Activated CD4-positive, alpha-beta memory T cell treated with anti-CD3 and anti-CD28 coated beads for 36 hours (primary cell): ENCODE measurements at regions not wholly inside any gene's neighbourhood (a gene's known extent, or its start where the extent isn't known, plus 50 kb on each side); places are given as distances from the start of the nearest gene placed in this dataset.

ENCODE experiments used
- CTCF ChIA-PET: fragments of 350-600 bp; sonication (Branson Sonifier 250); formaldehyde crosslinking; loops from one replicate; lab custom pipeline; 2021; ENCODE audit warnings: antibody characterized with exemption, inconsistent platforms; lab: Charles Lee
- POLR2A ChIA-PET: fragments of 350-600 bp; sonication (Branson Sonifier 250); formaldehyde crosslinking; loops from one replicate; lab custom pipeline; 2021; ENCODE audit warnings: antibody characterized with exemption; lab: Charles Lee
- DNase-seq: peaks from one replicate; pipeline ENCODE4 v3.0.0-alpha.2; 2020
- H3K27ac Mint-ChIP-seq: one replicate; pipeline ENCODE4 v1.8.0; 2021; ENCODE audit warnings: mixed read lengths
- H3K27me3 Mint-ChIP-seq: one replicate; pipeline ENCODE4 v1.8.0; 2021; ENCODE audit warnings: mixed read lengths
- H3K36me3 Mint-ChIP-seq: one replicate; pipeline ENCODE4 v1.8.0; 2021; ENCODE audit warnings: mixed read lengths
- H3K4me1 Mint-ChIP-seq: one replicate; pipeline ENCODE4 v1.8.0; 2021; ENCODE audit warnings: low read depth, mixed read lengths
- H3K4me3 Mint-ChIP-seq: one replicate; pipeline ENCODE4 v1.8.0; 2021; ENCODE audit warnings: mild to moderate bottlenecking, mixed read lengths
- H3K9me3 Mint-ChIP-seq: one replicate; pipeline ENCODE4 v1.8.0; 2021; ENCODE audit warnings: mixed read lengths
- intact Hi-C: fragments of 100-400 bp; cut with micrococcal nuclease; formaldehyde crosslinking; loops from one replicate; pipeline ENCODE4 v1.15.1; 2023

DNA sequence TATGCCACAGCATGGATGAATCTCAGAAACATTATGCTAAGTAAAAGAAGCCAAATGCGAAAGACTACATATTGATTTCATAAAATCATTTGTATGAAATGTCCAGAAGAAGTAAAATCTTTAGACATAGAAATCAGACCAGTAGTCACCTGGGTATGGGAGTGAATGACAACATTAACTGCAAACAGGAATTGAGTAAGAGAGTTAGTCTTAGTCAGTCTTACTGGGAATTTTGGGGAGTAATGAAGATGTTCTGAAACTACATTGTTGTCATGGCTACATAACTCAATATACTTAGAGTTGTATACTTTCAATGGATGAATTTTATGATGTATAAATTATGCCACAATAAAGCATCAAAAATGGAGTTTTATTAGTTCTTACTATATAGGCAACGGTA is 107.8 kb upstream of the CHORDC1 start:
- DNase-seq, result no peak
- Mint-ChIP-seq H3K36me3 (no peaks in the 10 kb centered on the region), H3K9me3 (no peaks in the 10 kb centered on the region), H3K4me3 (no peak overlapping the region), H3K27me3 (no peaks in the 10 kb centered on the region), H3K4me1 (no peaks in the 10 kb centered on the region), H3K27ac (no peak overlapping the region)
- intact Hi-C loops, result no loop called here
- ChIA-PET CTCF (no interaction called here), POLR2A (no interaction called here)

DNA sequence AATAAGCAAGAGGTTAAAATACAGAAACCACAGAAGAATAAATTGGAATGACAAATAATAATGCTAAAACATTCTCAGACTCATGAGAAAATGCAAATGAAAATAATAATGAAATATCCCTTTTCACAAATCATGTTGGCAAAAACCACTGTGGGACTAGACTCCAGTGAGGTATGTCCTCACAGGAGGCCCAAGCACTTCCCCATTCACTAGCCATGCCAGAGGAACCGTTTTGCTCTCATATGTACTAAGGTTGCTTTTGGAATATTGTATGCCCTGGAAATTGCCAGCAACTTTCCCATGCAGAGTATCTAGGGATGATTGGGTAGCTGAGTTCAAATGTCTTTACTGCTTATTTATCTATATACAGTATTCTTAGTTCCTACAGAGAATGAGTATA is 106.2 kb upstream of the CHORDC1 start:
- H3K36me3 Mint-ChIP-seq, result no peaks in the 10 kb centered on the region
- no peaks in the 10 kb centered on the region for H3K27me3 Mint-ChIP-seq
- no peaks in the 10 kb centered on the region for H3K9me3 Mint-ChIP-seq
- H3K27ac Mint-ChIP-seq, result no peak overlapping the region
- CTCF ChIA-PET, result no interaction called here
- no peaks in the 10 kb centered on the region for H3K4me1 Mint-ChIP-seq
- intact Hi-C loops, result no loop called here
- no peak for DNase-seq
- H3K4me3 Mint-ChIP-seq, result no peak overlapping the region
- POLR2A ChIA-PET, result no interaction called here

- intact Hi-C loops, result no loop called here
- Mint-ChIP-seq H3K9me3 (no peaks in the 10 kb centered on the region), H3K36me3 (no peaks in the 10 kb centered on the region), H3K27me3 (no peaks in the 10 kb centered on the region), H3K27ac (no peak overlapping the region), H3K4me1 (no peaks in the 10 kb centered on the region), H3K4me3 (no peak overlapping the region)
- ChIA-PET POLR2A (no interaction called here), CTCF (no interaction called here)
- DNase-seq, result no peak
Measured at GRCh38 chr11:90326647-90327046, 103.8 kb upstream of the CHORDC1 start.

GRCh38 chr11:90323289-90323688 is 100.4 kb upstream of the CHORDC1 start:
- H3K4me1 Mint-ChIP-seq, result no peaks in the 10 kb centered on the region
- CTCF ChIA-PET, result no interaction called here
- POLR2A ChIA-PET, result no interaction called here
- no peak overlapping the region for H3K4me3 Mint-ChIP-seq
- H3K27ac Mint-ChIP-seq, result no peak overlapping the region
- no peaks in the 10 kb centered on the region for H3K9me3 Mint-ChIP-seq
- no peaks in the 10 kb centered on the region for H3K36me3 Mint-ChIP-seq
- intact Hi-C loops, result no loop called here
- DNase-seq, result no peak
- H3K27me3 Mint-ChIP-seq, result no peaks in the 10 kb centered on the region

GRCh38 chr11:90321018-90321417 is 98.2 kb upstream of the CHORDC1 start:
- Mint-ChIP-seq H3K36me3 (no peaks in the 10 kb centered on the region), H3K4me3 (no peak overlapping the region), H3K27ac (no peak overlapping the region), H3K4me1 (no peaks in the 10 kb centered on the region), H3K9me3 (no peaks in the 10 kb centered on the region), H3K27me3 (no peaks in the 10 kb centered on the region)
- POLR2A ChIA-PET, result no interaction called here
- intact Hi-C loops, result no loop called here
- DNase-seq, result no peak
- CTCF ChIA-PET, result interaction anchor here (0.7 kb wide), 1 partner anchor 64 kb away, joined by 3 read pairs; no protein-coding TSS in a partner anchor

DNA sequence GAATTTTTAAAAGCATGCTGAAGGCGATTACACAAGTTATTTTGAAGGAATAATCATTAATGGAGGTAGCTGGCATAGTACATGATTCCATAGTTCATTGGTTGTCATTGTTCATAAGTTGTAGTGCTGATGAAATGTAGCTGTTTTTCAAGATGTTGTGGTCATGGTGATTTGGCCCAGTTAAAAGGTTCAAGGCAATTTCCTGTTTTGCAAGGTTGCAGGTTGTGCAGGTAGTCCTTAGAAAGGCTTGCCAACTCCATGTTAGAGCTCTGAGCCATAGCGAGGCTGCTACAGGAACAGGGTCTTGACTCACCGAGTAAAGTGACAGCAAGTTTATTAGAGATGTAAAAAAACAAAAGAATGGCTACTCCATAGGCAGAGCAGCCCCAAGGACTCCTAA is 95.8 kb upstream of the CHORDC1 start:
- no peak for DNase-seq
- intact Hi-C loops, result no loop called here

GRCh38 chr11:90310210-90310609 is 87.4 kb upstream of the CHORDC1 start:
- ChIA-PET CTCF (no interaction called here), POLR2A (no interaction called here)
- Mint-ChIP-seq H3K36me3 (peaks cover 3% of the 10 kb centered on the region), H3K4me1 (no peaks in the 10 kb centered on the region), H3K27ac (no peak overlapping the region), H3K4me3 (no peak overlapping the region), H3K9me3 (peaks cover 3% of the 10 kb centered on the region), H3K27me3 (no peaks in the 10 kb centered on the region)
- intact Hi-C loops, result no loop called here
- no peak for DNase-seq

More for the DNA sequence above, 95.8 kb upstream of the CHORDC1 start:
- no peaks in the 10 kb centered on the region for H3K4me1 Mint-ChIP-seq
- CTCF ChIA-PET, result no interaction called here
- no peaks in the 10 kb centered on the region for H3K27me3 Mint-ChIP-seq
- no peaks in the 10 kb centered on the region for H3K36me3 Mint-ChIP-seq
- no peak overlapping the region for H3K4me3 Mint-ChIP-seq
- H3K27ac Mint-ChIP-seq, result no peak overlapping the region
- POLR2A ChIA-PET, result no interaction called here
- H3K9me3 Mint-ChIP-seq, result no peaks in the 10 kb centered on the region

DNA sequence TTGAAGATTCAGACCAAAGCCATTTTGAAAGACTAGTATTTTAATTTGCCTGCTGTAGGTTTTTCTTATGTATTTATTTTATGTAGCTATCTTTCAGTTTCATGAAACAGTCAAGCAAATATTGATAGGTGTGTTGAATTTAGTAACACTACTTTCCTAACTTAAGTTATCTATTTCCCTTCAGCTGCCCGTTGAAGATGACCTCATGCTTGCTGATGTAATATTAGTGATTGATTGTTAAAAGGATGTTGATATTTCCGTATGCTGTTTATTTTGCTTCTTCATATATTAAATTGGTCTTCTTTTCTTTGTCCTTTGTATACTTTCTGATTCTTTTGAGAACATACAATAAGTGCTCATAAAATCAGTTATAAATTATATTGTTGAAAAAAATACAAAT is 86.8 kb upstream of the CHORDC1 start:
- H3K36me3 Mint-ChIP-seq, result peaks cover 3% of the 10 kb centered on the region
- intact Hi-C loops, result no loop called here
- no peaks in the 10 kb centered on the region for H3K27me3 Mint-ChIP-seq
- no peaks in the 10 kb centered on the region for H3K4me1 Mint-ChIP-seq
- CTCF ChIA-PET, result interaction anchor here (0.8 kb wide), 1 partner anchor 22 kb away, joined by 3 read pairs; no protein-coding TSS in a partner anchor
- no peak overlapping the region for H3K27ac Mint-ChIP-seq
- peaks cover 3% of the 10 kb centered on the region for H3K9me3 Mint-ChIP-seq
- no peak for DNase-seq
- POLR2A ChIA-PET, result no interaction called here
- H3K4me3 Mint-ChIP-seq, result no peak overlapping the region

GRCh38 chr11:90294526-90294925 is 71.7 kb upstream of the CHORDC1 start:
- ChIA-PET POLR2A (no interaction called here), CTCF (no interaction called here)
- Mint-ChIP-seq H3K27ac (no peak overlapping the region), H3K27me3 (peaks cover 5% of the 10 kb centered on the region), H3K4me3 (no peak overlapping the region), H3K4me1 (no peaks in the 10 kb centered on the region), H3K9me3 (no peaks in the 10 kb centered on the region), H3K36me3 (no peaks in the 10 kb centered on the region)
- intact Hi-C loops, result no loop called here
- DNase-seq, result no peak

GRCh38 chr11:90294091-90294490 is 71.2 kb upstream of the CHORDC1 start:
- no peak for DNase-seq
- ChIA-PET POLR2A (no interaction called here), CTCF (no interaction called here)
- no peak overlapping the region for H3K4me3 Mint-ChIP-seq
- H3K27me3 Mint-ChIP-seq, result peaks cover 5% of the 10 kb centered on the region
- no peaks in the 10 kb centered on the region for H3K36me3 Mint-ChIP-seq
- H3K27ac Mint-ChIP-seq, result no peak overlapping the region
- intact Hi-C loops, result no loop called here
- H3K9me3 Mint-ChIP-seq, result no peaks in the 10 kb centered on the region
- no peaks in the 10 kb centered on the region for H3K4me1 Mint-ChIP-seq

GRCh38 chr11:90288212-90288821 is 65.5 kb upstream of the CHORDC1 start:
- H3K4me1 Mint-ChIP-seq, result no peaks in the 10 kb centered on the region
- peaks cover 3% of the 10 kb centered on the region for H3K27me3 Mint-ChIP-seq
- intact Hi-C loops, result loop anchor here (2.0 kb wide), 1 partner anchor 170 kb away; no protein-coding TSS in a partner anchor
- POLR2A ChIA-PET, result no interaction called here
- H3K4me3 Mint-ChIP-seq, result no peak overlapping the region
- H3K36me3 Mint-ChIP-seq, result no peaks in the 10 kb centered on the region
- CTCF ChIA-PET, result interaction anchor here (0.7 to 1.8 kb wide), 5 partner anchors 21 to 172 kb away, joined by 3 to 8 read pairs (median 3); no protein-coding TSS in a partner anchor
- no peaks in the 10 kb centered on the region for H3K9me3 Mint-ChIP-seq
- H3K27ac Mint-ChIP-seq, result no peak overlapping the region
- no peak for DNase-seq

GRCh38 chr11:90286640-90287039 is 63.8 kb upstream of the CHORDC1 start:
- Mint-ChIP-seq H3K36me3 (no peaks in the 10 kb centered on the region), H3K9me3 (no peaks in the 10 kb centered on the region), H3K4me3 (no peak overlapping the region), H3K27ac (no peak overlapping the region), H3K4me1 (no peaks in the 10 kb centered on the region), H3K27me3 (peaks cover 3% of the 10 kb centered on the region)
- intact Hi-C loops, result no loop called here
- CTCF ChIA-PET, result interaction anchor here (0.7 kb wide), 1 partner anchor 169 kb away, joined by 3 read pairs; no protein-coding TSS in a partner anchor
- POLR2A ChIA-PET, result no interaction called here
- DNase-seq, result no peak

GRCh38 chr11:90284171-90284570 is 61.3 kb upstream of the CHORDC1 start:
- ChIA-PET CTCF (interaction anchor here (0.6 kb wide), 1 partner anchor 110 kb away, joined by 4 read pairs; no protein-coding TSS in a partner anchor), POLR2A (no interaction called here)
- Mint-ChIP-seq H3K4me1 (no peaks in the 10 kb centered on the region), H3K27me3 (peaks cover 7% of the 10 kb centered on the region), H3K36me3 (no peaks in the 10 kb centered on the region), H3K27ac (no peak overlapping the region), H3K4me3 (no peak overlapping the region), H3K9me3 (no peaks in the 10 kb centered on the region)
- no peak for DNase-seq
- intact Hi-C loops, result no loop called here
